Right atrium auricular region (tissue), 2 donors: ENCODE measurements at regions not wholly inside any gene's neighbourhood (a gene's known extent, or its start where the extent isn't known, plus 50 kb on each side); places are given as distances from the start of the nearest gene placed in this dataset.

Experiments
- DNase-seq: peaks from one replicate; pipeline ENCODE4 v3.0.0-alpha.2; 2019; ENCODE audit warnings: low spot score
- H3K27ac ChIP-seq, 2 donors: fragments of 200-600 bp; sonication (generic); 1 replicate in 1 of 2; 2 replicates in 1 of 2; pipeline ENCODE4 v1.5.1; 2016 to 2019
- H3K27me3 ChIP-seq, 2 donors: fragments of 200-600 bp; sonication (generic); one replicate each; pipeline versions ENCODE4 v1.5.1 to v1.6.0; 2017 to 2019
- H3K36me3 ChIP-seq: fragments of 200-600 bp; sonication (generic); one replicate; pipeline ENCODE4 v1.5.1; 2016
- H3K4me1 ChIP-seq, 2 donors: fragments of 200-600 bp; sonication (generic); one replicate each; pipeline versions ENCODE4 v1.5.1 to v1.6.0; 2017 to 2019
- H3K4me3 ChIP-seq, 2 donors: fragments of 200-600 bp; sonication (generic); 1 replicate in 1 of 2; 2 replicates in 1 of 2; pipeline ENCODE4 v1.5.1; 2017 to 2019; ENCODE audit warnings: mild to moderate bottlenecking in 1 of 2, moderate library complexity in 1 of 2
- H3K9me3 ChIP-seq, 2 donors: fragments of 200-600 bp; sonication (generic); one replicate each; pipeline ENCODE4 v1.5.1; 2019
- TF ChIP-seq, protein P1 (sequence below), 2 donors: fragments of 200-600 bp; sonication (generic); IDR thresholded peaks; one replicate each; pipeline ENCODE4 v1.5.1; 2019; ENCODE audit warnings: antibody characterized with exemption in 2 of 2

DNA sequence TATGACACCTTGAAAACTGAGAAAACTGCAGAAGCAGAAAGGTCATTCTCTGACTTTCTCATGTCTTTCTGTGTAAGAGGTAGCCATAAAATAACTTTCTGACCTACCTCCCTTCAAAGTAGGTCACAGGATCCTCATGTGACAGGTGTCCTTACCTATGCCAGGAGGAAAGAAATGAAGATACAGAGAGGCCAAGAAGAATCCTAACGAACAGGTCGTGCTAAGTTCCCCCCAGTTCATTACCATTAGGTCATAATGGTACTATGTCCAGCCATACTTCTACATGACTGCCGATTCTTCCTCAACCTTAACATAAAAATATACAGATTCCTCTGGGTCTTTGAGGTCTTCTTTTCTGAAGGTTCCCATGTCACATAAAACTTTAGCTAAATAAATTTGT is 118.6 kb downstream of the FOXB1 start:
- no peak for DNase-seq
- no peaks in the 10 kb centered on the region for H3K9me3 ChIP-seq
- H3K27ac ChIP-seq, result no peak overlapping the region
- TF ChIP-seq, protein P1, sequence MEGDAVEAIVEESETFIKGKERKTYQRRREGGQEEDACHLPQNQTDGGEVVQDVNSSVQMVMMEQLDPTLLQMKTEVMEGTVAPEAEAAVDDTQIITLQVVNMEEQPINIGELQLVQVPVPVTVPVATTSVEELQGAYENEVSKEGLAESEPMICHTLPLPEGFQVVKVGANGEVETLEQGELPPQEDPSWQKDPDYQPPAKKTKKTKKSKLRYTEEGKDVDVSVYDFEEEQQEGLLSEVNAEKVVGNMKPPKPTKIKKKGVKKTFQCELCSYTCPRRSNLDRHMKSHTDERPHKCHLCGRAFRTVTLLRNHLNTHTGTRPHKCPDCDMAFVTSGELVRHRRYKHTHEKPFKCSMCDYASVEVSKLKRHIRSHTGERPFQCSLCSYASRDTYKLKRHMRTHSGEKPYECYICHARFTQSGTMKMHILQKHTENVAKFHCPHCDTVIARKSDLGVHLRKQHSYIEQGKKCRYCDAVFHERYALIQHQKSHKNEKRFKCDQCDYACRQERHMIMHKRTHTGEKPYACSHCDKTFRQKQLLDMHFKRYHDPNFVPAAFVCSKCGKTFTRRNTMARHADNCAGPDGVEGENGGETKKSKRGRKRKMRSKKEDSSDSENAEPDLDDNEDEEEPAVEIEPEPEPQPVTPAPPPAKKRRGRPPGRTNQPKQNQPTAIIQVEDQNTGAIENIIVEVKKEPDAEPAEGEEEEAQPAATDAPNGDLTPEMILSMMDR (IDR thresholded peaks at IDR 0.05), result no peak
- H3K4me3 ChIP-seq, result no peak overlapping the region
- H3K27me3 ChIP-seq, result no peaks in the 10 kb centered on the region
- H3K4me1 ChIP-seq, result no peaks in the 10 kb centered on the region
- no peaks in the 10 kb centered on the region for H3K36me3 ChIP-seq

DNA sequence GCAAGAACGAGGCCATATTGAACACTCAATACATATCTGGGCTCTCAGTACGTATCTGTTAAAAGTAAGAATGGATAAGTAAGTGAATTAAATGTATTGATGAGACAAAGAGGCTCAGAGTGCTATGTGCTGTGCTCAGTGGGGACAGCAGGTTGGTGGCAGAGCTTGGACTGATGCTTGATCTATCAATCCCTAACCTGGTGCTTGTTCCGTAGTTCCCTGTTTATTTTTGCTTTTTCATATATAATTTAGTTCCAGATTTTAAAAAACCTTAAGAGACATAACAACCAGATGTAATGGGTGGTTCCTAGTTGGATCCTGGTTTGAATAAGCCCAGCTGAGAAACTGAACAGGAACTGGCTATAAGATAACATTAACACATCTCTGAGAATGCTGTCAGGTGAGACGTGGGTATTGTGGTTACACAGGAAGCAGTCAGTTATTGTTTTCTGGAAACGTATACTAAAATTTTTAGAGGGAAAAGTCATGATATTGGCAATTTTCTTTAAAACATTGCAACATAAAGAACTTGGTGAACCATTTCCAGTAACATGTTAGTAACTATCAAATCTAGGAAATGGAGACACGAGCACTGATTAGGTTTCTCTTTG is 120.5 kb downstream of the FOXB1 start:
- H3K27me3 ChIP-seq, result no peaks in the 10 kb centered on the region
- no peaks in the 10 kb centered on the region for H3K9me3 ChIP-seq
- H3K27ac ChIP-seq, result no peak overlapping the region
- no peak overlapping the region for H3K4me3 ChIP-seq
- H3K4me1 ChIP-seq, result peaks cover 0 to 7% of the 10 kb centered on the region in 2 donors
- DNase-seq, result no peak
- H3K36me3 ChIP-seq, result no peaks in the 10 kb centered on the region
- TF ChIP-seq, protein P1 (IDR thresholded peaks at IDR 0.05), result no peak

DNA sequence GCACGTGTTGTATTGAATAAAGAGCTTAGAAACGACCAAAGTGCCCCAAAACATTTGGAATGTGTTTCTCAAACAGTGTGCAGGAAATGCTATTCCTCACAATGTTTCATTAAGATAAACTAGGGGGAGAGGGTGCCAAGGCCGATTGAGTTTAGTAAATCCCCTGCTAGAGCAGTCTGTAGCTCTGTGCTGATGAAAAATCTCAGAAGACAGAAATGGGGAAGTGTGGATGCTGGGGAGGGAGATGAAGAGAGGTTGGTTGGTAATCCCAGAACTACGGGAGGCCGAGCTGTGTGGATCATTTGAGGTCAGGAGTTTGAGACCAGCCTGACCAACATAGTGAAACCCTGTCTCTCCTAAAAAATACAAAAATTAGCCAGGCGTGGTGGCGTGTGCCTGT is 121.2 kb downstream of the FOXB1 start:
- Histone ChIP-seq H3K9me3 (no peaks in the 10 kb centered on the region), H3K27me3 (no peaks in the 10 kb centered on the region), H3K4me3 (no peak overlapping the region), H3K36me3 (no peaks in the 10 kb centered on the region), H3K27ac (no peak overlapping the region), H3K4me1 (peaks cover 0 to 7% of the 10 kb centered on the region in 2 donors)
- no peak for DNase-seq
- TF ChIP-seq, protein P1 (IDR thresholded peaks at IDR 0.05), result no peak

DNA sequence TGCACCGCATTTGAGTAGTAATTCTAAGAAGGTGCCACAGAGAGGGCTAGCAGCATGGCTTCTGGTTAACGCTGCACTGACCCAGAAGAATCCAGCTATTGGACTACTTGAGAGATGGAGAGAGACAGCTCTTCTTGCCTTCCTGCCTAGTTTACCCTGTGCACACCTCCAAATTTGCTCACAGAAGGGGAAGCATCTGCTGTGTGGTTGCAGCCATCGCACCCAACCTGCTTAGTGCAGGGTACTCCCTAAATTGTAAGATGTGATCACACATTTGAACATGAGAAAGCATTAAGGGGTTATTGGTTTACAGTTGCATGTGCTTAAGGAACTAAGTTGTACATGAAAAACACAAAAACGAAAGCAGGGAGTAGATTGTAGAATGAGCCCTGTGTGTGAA is 122.1 kb downstream of the FOXB1 start:
- no peak overlapping the region for H3K4me3 ChIP-seq
- DNase-seq, result no peak
- H3K9me3 ChIP-seq, result no peaks in the 10 kb centered on the region
- peaks cover 0 to 7% of the 10 kb centered on the region in 2 donors for H3K4me1 ChIP-seq
- TF ChIP-seq, protein P1 (IDR thresholded peaks at IDR 0.05), result no peak
- no peaks in the 10 kb centered on the region for H3K27me3 ChIP-seq
- H3K27ac ChIP-seq, result no peak overlapping the region
- no peaks in the 10 kb centered on the region for H3K36me3 ChIP-seq

DNA sequence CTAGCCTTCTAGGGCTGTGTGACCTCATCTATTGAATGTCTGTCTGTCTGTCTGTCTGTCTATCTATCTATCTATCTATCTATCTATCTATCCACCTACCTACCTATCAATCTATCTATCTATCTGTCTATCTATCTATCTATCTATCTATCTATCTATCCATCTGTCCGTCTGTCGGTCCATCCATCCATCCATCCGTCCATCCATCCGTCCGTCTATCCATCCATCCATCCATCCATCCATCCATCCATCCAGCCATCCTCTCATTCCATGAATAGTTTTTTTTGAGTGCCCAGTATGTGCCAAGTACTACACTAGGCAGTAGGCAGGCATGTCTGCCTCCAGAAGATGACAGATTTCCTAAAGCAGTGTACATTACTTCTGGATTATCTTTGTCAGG is 122.5 kb downstream of the FOXB1 start:
- TF ChIP-seq, protein P1 (IDR thresholded peaks at IDR 0.05), result no peak
- Histone ChIP-seq H3K27me3 (no peaks in the 10 kb centered on the region), H3K4me3 (no peak overlapping the region), H3K9me3 (no peaks in the 10 kb centered on the region), H3K4me1 (peaks cover 0 to 7% of the 10 kb centered on the region in 2 donors), H3K36me3 (no peaks in the 10 kb centered on the region), H3K27ac (no peak overlapping the region)
- no peak for DNase-seq

DNA sequence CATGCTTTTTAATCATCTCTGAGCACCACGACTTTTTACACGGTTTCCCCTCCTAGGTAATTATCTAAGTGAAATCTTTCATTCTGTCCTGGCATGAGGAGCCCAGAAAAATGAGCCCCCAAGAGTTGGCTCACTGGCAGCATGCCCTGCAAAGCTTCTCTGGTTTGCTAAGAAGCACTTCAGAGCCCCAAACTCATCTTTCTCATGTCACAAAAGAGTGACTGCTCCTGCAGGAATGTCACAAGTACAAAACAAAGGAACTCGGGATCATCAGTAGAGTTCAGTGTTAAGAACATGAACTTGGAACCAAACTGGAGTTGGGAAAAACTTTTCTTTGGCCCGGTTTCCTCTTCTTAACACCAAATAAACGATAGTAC is 123.9 kb downstream of the FOXB1 start:
- no peak for DNase-seq

More for the DNA sequence above, 123.9 kb downstream of the FOXB1 start:
- Histone ChIP-seq H3K4me1 (peaks cover 0 to 7% of the 10 kb centered on the region in 2 donors), H3K27me3 (no peaks in the 10 kb centered on the region), H3K9me3 (no peaks in the 10 kb centered on the region), H3K36me3 (no peaks in the 10 kb centered on the region), H3K27ac (peak overlapping the region; percentile 65 to 66), H3K4me3 (peak overlapping the region; percentile 50 to 52)
- TF ChIP-seq, protein P1 (IDR thresholded peaks at IDR 0.05), result no peak
